Parathyroid adenoma (tissue), 2 donors: ENCODE measurements at regions not wholly inside any gene's neighbourhood (a gene's known extent, or its start where the extent isn't known, plus 50 kb on each side); places are given as distances from the start of the nearest gene placed in this dataset.

Experiments used
- H2AFZ ChIP-seq: fragments of 300-600 bp; sonication (generic); one replicate; pipeline ENCODE4 v1.7.0; 2017; ENCODE audit warnings: antibody characterized with exemption, mild to moderate bottlenecking
- H3K27ac ChIP-seq: fragments of 300-600 bp; sonication (generic); one replicate; pipeline ENCODE4 v1.7.0; 2017
- H3K27me3 ChIP-seq: fragments of 300-600 bp; sonication (generic); one replicate; pipeline ENCODE4 v1.7.0; 2017; ENCODE audit warnings: low read length; ENCODE audit not compliant: control insufficient read depth, insufficient read depth
- H3K36me3 ChIP-seq: fragments of 300-600 bp; sonication (generic); one replicate; pipeline ENCODE4 v1.7.0; 2017; ENCODE audit warnings: low read length; ENCODE audit not compliant: control insufficient read depth, insufficient read depth
- H3K4me1 ChIP-seq: fragments of 300-600 bp; sonication (generic); one replicate; pipeline ENCODE4 v1.7.0; 2017; ENCODE audit warnings: control low read depth
- H3K4me2 ChIP-seq: fragments of 300-600 bp; sonication (generic); one replicate; pipeline ENCODE4 v1.7.0; 2017; ENCODE audit warnings: low read length
- H3K4me3 ChIP-seq: fragments of 300-600 bp; sonication (generic); one replicate; pipeline ENCODE4 v1.7.0; 2017; ENCODE audit warnings: low read depth, low read length
- H3K79me2 ChIP-seq: fragments of 300-600 bp; sonication (generic); one replicate; pipeline ENCODE4 v1.7.0; 2017; ENCODE audit warnings: control low read depth
- H3K9ac ChIP-seq: fragments of 300-600 bp; sonication (generic); one replicate; pipeline ENCODE4 v1.7.0; 2017; ENCODE audit warnings: mild to moderate bottlenecking
- H3K9me3 ChIP-seq: fragments of 300-600 bp; sonication (generic); one replicate; pipeline ENCODE4 v1.7.0; 2017; ENCODE audit warnings: low read length; ENCODE audit not compliant: control insufficient read depth
- CTCF ChIP-seq: fragments of 300-600 bp; sonication (generic); IDR thresholded peaks from one replicate; pipeline ENCODE4 v1.7.0; 2017; ENCODE audit warnings: antibody characterized with exemption, mild to moderate bottlenecking
- donor health status: primary hyperparathyroidism.

GRCh38 chr11:104792861-104793260, 105.4 kb downstream of the CASP12 start:
- Histone ChIP-seq H3K9ac (no peak overlapping the region), H3K27me3 (no peaks in the 10 kb centered on the region), H3K4me3 (no peak overlapping the region), H2AFZ (no peak overlapping the region), H3K27ac (no peak overlapping the region), H3K9me3 (no peaks in the 10 kb centered on the region), H3K4me2 (no peak overlapping the region), H3K36me3 (no peaks in the 10 kb centered on the region), H3K4me1 (no peaks in the 10 kb centered on the region), H3K79me2 (no peaks in the 10 kb centered on the region)
- no peak for TF ChIP-seq CTCF

- Histone ChIP-seq H2AFZ (no peak overlapping the region), H3K79me2 (no peaks in the 10 kb centered on the region), H3K27ac (no peak overlapping the region), H3K27me3 (no peaks in the 10 kb centered on the region), H3K9ac (no peak overlapping the region), H3K4me2 (no peak overlapping the region), H3K4me1 (no peaks in the 10 kb centered on the region), H3K4me3 (no peak overlapping the region), H3K36me3 (no peaks in the 10 kb centered on the region), H3K9me3 (no peaks in the 10 kb centered on the region)
- TF ChIP-seq CTCF: no peak
These were observed 106.4 kb downstream of the CASP12 start for GRCh38 chr11:104791896-104792295.

GRCh38 chr11:104784684-104785460, 113.4 kb downstream of the CASP12 start:
- Histone ChIP-seq H3K4me1 (no peaks in the 10 kb centered on the region), H3K27me3 (no peaks in the 10 kb centered on the region), H3K9ac (no peak overlapping the region), H3K4me2 (no peak overlapping the region), H2AFZ (no peak overlapping the region), H3K79me2 (no peaks in the 10 kb centered on the region), H3K36me3 (no peaks in the 10 kb centered on the region), H3K9me3 (no peaks in the 10 kb centered on the region), H3K27ac (no peak overlapping the region), H3K4me3 (no peak overlapping the region)
- TF ChIP-seq CTCF: no peak

- Histone ChIP-seq H3K27me3 (no peaks in the 10 kb centered on the region), H3K4me1 (no peaks in the 10 kb centered on the region), H3K9ac (no peak overlapping the region), H3K79me2 (no peaks in the 10 kb centered on the region), H3K9me3 (no peaks in the 10 kb centered on the region), H3K27ac (no peak overlapping the region), H3K36me3 (no peaks in the 10 kb centered on the region), H3K4me3 (no peak overlapping the region), H3K4me2 (no peak overlapping the region), H2AFZ (no peak overlapping the region)
- TF ChIP-seq CTCF: no peak
These were observed 115.0 kb downstream of the CASP12 start for GRCh38 chr11:104783241-104783640.

GRCh38 chr11:104782377-104782754, 115.9 kb downstream of the CASP12 start:
- H3K27ac ChIP-seq: no peak overlapping the region
- no peaks in the 10 kb centered on the region for H3K79me2 ChIP-seq
- H3K4me3 ChIP-seq: no peak overlapping the region
- H3K4me1 ChIP-seq: no peaks in the 10 kb centered on the region
- no peak overlapping the region for H3K4me2 ChIP-seq
- H3K9ac ChIP-seq: no peak overlapping the region
- no peaks in the 10 kb centered on the region for H3K27me3 ChIP-seq
- H2AFZ ChIP-seq: no peak overlapping the region
- no peaks in the 10 kb centered on the region for H3K9me3 ChIP-seq
- no peaks in the 10 kb centered on the region for H3K36me3 ChIP-seq
- no peak for TF ChIP-seq CTCF
